ENCODE measurements at regions not wholly inside any gene's neighbourhood (a gene's known extent, or its start where the extent isn't known, plus 50 kb on each side); places are given as distances from the start of the nearest gene placed in this dataset.
A peak's percentile ranks its signal among the peaks of the same experiment; 100 is the strongest.

- DNase-seq (ENCODE audit: low spot score), result no peak
These were observed 52.1 kb downstream of the GSC start for GRCh38 chr14:94717808-94718207.

- no peak for DNase-seq (ENCODE audit: low spot score)
These were observed 52.9 kb downstream of the GSC start for GRCh38 chr14:94716976-94717375.

DNA sequence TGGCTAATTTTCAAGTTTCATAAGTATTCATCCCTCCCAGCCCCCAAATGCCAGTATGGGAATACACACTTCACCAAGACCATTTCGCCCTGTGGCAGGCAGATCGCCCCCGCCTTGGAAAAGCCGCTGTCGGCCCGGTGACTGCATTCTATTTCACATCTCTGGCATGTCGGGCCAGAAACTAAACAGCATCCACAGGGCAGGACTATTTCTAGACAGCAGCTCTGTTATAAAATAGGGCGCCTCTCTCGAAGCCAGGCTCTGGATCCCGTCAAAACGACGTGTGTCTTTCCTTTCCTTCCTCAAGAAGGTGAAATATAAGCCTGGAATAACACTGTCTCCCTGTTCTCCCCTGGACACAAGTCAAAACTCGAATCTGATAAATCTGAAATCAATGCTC, 56.8 kb downstream of the GSC start:
- DNase-seq (ENCODE audit: low spot score), result no peak

DNA sequence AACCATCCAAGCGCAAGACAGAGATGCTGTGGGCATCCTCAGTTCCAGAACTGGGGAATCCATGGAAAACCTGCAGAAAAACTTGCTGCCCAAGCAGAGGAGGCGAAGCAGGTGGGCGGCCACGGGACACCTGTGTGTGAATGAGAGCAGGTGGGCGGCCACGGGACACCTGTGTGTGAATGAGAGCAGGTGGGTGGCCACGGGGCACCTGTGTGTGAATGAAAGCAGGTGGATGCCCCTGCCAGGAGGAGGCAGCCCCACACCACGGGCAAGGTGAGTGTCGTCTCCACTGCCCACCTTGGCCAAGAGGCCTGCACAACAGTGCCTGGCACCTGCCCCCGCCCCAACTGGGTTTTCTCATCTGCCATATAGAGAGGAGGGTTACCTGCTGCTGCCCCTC, 59.2 kb downstream of the GSC start:
- DNase-seq (ENCODE audit: low spot score), result no peak

DNA sequence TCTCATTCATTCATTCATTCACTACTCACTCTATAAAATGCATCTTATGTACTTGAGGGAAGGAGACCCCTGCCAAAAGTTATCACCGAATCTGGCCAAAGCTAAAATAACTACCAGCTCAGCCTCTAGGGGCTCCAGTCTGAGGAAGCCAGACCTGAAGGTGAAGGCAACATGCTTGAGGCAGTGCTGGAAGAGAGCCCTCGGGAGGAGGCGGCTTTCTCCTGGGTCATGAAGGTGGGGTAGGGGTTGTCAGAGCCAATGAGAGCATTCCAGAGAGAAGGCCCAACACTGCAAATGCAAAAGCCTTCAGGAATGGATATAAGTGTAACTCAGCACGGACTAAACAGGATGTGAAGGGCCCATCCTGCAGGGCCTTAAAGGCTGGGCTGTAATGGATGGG, 62.4 kb downstream of the GSC start:
- peak; percentile 74 for DNase-seq (ENCODE audit: low spot score)

- DNase-seq (ENCODE audit: low spot score), result no peak
These were observed 63.8 kb downstream of the GSC start for GRCh38 chr14:94706133-94706532.

DNA sequence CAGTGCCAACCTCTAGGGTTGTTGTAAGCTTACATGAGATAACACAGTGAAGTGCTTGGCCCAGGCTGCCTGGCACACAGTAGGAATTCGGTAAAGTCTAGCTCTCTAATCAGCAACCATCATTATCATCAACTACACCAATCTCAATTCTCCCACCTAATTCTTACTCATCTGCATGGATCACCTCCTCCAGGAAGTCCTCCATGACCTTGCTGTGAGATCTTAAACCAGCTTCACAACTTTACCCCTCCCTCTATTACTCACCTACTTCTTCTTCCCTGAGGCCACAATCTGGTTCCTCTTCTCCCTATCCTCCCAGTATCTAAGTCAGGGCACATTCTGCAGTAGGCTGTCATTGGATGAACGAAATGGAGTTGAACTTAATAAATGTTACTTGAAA, 67.3 kb downstream of the GSC start:
- no peak for DNase-seq (ENCODE audit: low spot score)

DNA sequence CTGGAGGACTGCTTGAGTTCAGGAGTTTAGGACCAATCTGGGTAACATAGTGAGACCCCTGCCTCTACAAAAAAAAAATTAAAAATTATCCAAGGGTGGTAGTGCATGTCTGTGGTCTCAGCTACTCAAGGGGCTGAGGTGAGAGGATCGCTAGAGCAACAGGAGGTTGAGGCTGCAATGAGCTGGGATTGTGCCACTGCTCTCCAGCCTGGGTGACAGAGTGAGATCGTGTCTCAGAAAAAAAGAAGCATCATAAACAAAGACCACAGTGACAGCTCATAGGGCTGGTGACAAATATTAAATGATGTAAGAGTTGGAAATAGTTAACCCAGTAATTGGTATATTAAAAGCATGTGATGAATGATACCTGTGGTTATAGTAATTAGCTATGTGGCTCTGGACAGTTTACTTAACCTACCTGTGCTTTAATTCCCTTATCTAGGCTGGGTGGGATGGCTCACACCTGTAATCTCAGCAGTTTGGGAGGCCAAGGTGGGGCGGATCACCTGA, 68.0 kb downstream of the GSC start:
- no peak for DNase-seq (ENCODE audit: low spot score)

GRCh38 chr14:94700336-94700735, 69.6 kb downstream of the GSC start:
- no peak for DNase-seq (ENCODE audit: low spot score)

- DNase-seq (ENCODE audit: low spot score), result no peak
These were observed 70.1 kb downstream of the GSC start for GRCh38 chr14:94699831-94700230.

- DNase-seq (ENCODE audit: low spot score), result no peak
These were observed 71.9 kb downstream of the GSC start for GRCh38 chr14:94697773-94698556.

GRCh38 chr14:94696518-94696917, 73.4 kb downstream of the GSC start:
- DNase-seq (ENCODE audit: low spot score), result no peak

DNA sequence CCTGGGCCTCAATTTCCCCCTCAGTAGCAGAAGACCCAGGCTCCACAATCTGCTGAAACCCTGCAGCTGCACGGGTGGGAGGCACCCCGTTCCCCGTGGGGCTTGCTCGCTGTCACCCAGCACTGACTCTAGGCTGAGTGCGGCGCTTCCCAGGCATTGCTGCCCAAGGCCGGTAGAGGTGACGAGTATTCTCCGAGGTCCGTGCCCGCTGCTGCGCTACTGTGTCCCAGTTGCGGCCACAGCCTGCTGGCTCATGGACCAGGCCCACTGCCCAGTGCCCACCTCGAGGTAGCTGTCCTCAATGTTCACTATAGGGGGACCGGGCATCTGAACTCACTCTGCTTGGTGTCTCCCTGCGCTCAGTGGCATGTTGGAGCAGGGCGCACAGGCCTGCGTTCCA, 74.7 kb downstream of the GSC start:
- no peak for DNase-seq (ENCODE audit: low spot score)

DNA sequence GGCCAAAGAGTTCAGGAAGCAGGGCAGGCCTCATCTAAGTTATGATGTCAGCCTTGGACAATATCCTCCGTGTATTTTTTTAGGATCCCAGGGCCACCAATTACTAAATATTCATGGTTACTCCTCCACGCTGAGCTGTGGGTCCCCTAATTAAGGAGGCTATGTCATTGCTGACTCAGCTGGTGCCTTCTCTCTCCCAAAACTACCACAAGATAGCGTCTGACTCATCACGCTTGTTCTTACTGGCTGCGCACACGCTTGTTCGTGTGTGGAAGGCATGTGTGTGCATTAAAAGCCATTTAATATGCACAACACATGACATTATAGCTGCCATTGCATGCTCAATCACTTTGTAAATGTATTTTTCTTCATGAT, 78.3 kb downstream of the GSC start:
- DNase-seq (ENCODE audit: low spot score), result no peak

DNA sequence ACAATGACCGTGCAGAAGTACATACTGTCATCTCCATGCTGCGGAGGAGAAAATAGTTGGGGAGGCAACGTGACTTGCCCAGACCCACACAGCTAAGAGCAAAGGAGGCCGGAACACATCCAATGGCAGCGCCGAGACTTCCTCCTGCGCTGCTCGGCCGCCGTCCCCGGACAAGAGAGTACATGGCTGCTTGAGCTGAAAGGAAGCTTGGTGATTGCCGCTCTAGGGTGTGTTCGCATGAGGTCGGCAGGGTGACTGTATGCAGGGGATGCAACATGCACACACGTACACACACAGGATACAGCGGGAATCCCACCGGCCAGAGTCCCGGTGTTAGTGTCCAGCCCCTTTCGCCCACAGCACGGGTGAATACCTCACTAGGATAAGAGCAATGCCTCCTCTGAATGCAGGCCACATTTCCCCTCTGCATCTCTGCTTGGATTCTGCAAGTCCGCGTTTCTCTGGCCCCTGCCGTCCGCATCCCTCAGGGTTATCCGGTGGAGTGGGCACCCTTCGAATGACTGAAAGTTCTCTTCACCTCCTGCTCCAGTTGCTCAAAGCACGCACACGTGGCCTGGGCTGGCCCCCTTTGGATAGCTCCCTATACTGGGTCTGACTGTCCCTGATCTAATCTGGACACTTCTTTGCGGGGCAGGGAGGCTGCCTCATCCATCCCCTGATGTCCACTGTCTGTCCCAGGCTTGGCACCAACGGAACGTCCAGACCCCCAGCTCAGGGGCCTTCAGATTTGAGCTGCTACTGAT, 78.8 kb downstream of the GSC start:
- no peak for DNase-seq (ENCODE audit: low spot score)

GRCh38 chr14:94690486-94690885, 78.3 kb downstream of the SERPINA3 start:
- DNase-seq (ENCODE audit: low spot score), result no peak

- DNase-seq (ENCODE audit: low spot score), result no peak
These were observed 77.8 kb downstream of the SERPINA3 start for GRCh38 chr14:94689985-94690400.

DNA sequence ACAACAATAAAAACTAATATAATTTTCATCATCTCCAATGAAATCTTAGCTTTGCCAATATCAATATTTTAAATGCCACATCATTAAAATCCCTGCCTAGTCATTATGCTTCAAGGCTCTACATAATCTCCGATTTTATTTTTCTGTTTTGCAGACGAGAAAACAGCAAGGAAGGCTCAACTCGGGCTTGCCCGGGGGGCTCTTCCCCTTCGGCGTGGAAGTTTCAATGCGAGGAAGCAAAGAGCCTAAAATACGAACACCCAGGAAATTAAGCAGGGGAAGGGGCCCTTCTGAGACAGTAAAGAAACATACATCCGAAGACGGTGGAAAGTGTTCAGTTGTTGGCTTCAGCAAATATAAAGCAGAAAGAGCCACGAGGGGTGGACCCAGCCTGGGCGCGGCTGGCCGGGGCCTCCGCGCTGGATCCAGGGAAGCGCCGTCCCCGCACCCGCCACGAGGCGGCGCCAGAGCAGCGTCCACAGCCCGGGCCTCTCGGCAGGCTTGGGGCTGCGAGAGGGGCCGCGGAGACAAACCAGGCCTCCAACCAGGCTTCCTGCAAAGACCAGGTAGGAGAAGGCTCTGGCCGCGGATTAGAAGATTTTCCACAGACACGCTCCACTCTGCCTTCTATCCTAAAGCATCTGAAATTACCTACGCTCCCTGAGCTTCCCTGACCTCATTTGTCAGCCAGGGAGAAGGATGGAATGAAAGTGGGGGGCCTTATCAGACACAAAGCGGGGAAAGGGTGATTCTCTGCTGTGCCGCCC, 77.2 kb downstream of the SERPINA3 start:
- DNase-seq (ENCODE audit: low spot score), result peak; percentile 88

DNA sequence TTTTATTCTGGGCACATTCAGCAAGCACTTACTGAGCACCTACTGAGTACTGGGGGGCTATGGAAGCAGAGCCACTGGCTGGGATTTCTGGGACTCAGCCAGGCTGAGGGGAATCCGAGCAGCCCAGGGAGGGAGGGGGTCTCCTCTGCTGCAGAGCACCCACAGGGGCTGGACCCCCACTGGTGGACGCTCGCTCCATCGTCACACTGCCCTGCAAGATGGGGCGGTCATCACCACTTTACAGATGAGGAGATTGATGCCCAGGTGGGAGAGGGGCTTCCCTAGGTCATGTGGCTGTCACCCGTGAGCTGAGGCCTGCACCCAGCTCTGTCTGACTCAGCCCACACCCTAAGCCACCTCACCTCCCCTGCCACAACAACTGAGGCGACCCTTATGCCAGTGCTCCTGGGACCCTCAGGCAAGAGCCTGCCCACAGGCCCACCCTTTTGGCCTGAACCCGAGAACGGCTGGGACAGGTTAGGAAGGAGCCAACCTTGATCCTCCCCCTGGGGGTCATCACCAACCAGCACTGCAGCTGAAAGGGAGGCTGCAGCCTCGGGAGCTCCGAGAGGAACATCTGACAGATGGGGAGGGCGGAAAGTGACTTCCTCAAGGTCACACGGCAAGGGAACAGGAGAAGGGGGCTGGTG, 74.4 kb downstream of the SERPINA3 start:
- no peak for DNase-seq (ENCODE audit: low spot score)

- DNase-seq (ENCODE audit: low spot score), result no peak
These were observed 73.7 kb downstream of the SERPINA3 start for GRCh38 chr14:94685681-94686485.

GRCh38 chr14:94685166-94685581, 73.0 kb downstream of the SERPINA3 start:
- DNase-seq (ENCODE audit: low spot score), result no peak

Measured in ecto neural progenitor cell (in vitro differentiated cells).